ENCODE measurements at regions not wholly inside any gene's neighbourhood (a gene's known extent, or its start where the extent isn't known, plus 50 kb on each side); places are given as distances from the start of the nearest gene placed in this dataset.
"Not testable (repeated sequence)": the region's sequence is repeated elsewhere in the genome, so short reads cannot be mapped to it uniquely, and the experiment has no call there.

DNA sequence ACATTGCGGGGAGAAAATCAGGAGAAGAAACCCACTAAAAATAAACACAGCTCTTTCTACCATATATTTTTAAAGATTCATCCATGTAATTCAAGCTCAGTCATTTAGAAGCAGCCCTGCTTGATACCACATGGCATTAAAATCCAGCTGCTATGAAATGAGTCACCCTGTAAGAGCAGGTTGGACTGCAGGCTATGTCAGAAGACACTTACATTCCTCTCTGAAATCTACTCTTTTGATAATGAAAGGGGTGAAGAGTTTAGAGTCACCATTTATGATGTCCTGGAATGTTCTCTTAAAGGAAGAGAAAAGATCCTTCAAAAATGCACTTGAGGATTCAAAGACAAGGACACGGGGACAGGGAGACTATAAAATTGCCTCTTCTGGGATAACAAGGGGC lies 100.6 kb upstream of the APCDD1 start:
- ATAC-seq (ENCODE audit: low FRiP score) = peak; percentile 82
- no peak for DNase-seq (ENCODE audit: low spot score)
- TF ChIP-seq, protein P1, sequence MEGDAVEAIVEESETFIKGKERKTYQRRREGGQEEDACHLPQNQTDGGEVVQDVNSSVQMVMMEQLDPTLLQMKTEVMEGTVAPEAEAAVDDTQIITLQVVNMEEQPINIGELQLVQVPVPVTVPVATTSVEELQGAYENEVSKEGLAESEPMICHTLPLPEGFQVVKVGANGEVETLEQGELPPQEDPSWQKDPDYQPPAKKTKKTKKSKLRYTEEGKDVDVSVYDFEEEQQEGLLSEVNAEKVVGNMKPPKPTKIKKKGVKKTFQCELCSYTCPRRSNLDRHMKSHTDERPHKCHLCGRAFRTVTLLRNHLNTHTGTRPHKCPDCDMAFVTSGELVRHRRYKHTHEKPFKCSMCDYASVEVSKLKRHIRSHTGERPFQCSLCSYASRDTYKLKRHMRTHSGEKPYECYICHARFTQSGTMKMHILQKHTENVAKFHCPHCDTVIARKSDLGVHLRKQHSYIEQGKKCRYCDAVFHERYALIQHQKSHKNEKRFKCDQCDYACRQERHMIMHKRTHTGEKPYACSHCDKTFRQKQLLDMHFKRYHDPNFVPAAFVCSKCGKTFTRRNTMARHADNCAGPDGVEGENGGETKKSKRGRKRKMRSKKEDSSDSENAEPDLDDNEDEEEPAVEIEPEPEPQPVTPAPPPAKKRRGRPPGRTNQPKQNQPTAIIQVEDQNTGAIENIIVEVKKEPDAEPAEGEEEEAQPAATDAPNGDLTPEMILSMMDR (IDR thresholded peaks at IDR 0.05) = no peak

DNA sequence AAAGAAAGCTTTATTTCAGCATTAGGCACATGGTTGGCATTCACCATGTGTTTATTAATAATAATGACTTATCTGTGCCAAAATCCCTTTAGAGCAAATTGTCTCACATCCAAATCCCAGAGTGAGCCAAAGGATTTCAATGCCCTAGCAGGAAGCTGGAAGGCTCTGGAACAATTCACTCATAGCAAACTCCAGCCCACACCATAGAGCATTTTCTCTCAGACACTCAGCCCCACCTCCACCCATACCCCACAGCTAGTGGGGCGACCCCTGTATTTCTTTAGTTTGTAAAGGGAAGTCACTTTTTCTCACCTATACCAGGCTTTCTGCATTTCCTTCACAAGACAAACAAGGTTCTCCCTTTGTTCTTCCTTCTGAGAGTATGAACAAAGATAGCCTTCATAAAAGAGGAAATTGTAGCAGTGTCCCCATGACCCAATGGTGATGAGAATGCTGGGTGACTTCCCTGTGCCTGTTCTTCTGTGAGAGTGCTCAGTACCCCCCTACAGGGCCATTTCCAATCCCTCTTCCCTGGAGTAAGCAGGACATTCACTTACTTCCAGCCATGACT lies 100.1 kb upstream of the APCDD1 start:
- no peak for DNase-seq (ENCODE audit: low spot score)
- TF ChIP-seq, protein P1 (IDR thresholded peaks at IDR 0.05) = no peak
- ATAC-seq (ENCODE audit: low FRiP score) = peak; percentile 47

DNA sequence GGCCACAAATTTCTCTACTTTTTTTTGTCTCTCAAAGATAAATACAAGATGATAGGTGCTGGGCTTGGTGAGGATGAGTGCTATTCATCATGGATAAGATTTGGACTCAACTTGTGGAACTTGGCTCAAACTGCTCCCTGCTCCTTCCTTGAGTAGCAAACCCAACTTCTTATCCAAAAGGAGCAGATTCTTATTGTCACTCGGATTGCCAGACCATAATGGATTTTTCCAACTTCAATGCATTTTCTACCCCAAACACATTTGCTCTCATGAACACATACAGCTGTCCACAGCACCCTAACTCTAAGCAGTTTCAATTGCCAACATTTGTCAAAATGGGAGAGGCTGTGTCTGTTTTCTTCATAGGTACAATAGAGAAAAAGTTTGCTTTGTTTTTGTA lies 99.5 kb upstream of the APCDD1 start:
- no peak for ATAC-seq (ENCODE audit: low FRiP score)
- TF ChIP-seq, protein P1 (IDR thresholded peaks at IDR 0.05) = no peak
- no peak for DNase-seq (ENCODE audit: low spot score)

DNA sequence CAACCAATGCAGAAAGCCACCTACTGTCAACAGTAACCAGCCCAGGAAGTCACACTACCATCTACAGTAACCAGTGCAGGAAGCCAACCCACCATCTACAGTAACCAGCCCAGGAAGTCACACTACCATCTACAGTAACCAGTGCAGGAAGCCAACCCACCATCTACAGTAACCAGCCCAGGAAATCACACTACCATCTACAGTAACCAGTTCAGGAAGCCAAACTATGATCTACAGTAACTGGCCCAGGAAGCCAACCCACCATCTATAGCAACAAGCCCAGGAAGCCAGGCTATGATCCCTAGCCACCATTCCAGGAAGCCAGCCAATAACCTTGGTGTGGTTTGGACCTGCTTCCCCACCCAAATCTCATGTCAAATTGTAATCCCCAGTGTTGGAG lies 97.4 kb upstream of the APCDD1 start:
- DNase-seq (ENCODE audit: low spot score); ATAC-seq (ENCODE audit: low FRiP score): not testable (repeated sequence)

- TF ChIP-seq, protein P1 (IDR thresholded peaks at IDR 0.05) = no peak
- no peak for DNase-seq (ENCODE audit: low spot score)
- ATAC-seq (ENCODE audit: low FRiP score) = no peak
Observed at GRCh38 chr18:10361660-10362059, 92.8 kb upstream of the APCDD1 start.

DNA sequence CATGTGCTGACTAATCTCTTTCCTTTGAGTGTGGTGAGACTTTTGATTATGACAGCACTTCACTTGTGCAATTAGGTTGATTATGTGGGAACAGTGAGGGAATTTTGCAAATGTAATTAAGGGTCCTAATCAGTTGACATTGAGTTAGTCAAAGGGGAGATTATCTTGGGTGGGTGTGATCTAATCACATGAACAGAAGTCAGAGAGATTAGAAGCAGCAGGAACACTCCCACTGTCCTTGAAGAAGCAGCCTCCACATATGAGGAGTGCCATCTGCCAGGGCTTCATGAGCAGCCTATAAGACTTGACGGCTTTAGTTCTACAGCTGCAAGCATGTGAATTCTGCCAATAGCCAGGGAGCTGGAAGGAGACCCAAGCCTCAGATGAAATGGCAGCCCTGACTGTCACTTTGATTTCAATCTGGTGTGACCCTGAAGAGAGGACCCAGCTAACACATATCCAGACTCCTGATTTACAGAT lies 89.4 kb upstream of the APCDD1 start:
- TF ChIP-seq, protein P1 (IDR thresholded peaks at IDR 0.05) = no peak
- ATAC-seq (ENCODE audit: low FRiP score) (no peak), DNase-seq (ENCODE audit: low spot score) (no peak)

- ATAC-seq (ENCODE audit: low FRiP score) = no peak
- TF ChIP-seq, protein P1 (IDR thresholded peaks at IDR 0.05) = no peak
- no peak for DNase-seq (ENCODE audit: low spot score)
Observed at GRCh38 chr18:10365901-10366300, 88.5 kb upstream of the APCDD1 start.
